ENCODE measurements at regions not wholly inside any gene's neighbourhood (a gene's known extent, or its start where the extent isn't known, plus 50 kb on each side); places are given as distances from the start of the nearest gene placed in this dataset.

DNA sequence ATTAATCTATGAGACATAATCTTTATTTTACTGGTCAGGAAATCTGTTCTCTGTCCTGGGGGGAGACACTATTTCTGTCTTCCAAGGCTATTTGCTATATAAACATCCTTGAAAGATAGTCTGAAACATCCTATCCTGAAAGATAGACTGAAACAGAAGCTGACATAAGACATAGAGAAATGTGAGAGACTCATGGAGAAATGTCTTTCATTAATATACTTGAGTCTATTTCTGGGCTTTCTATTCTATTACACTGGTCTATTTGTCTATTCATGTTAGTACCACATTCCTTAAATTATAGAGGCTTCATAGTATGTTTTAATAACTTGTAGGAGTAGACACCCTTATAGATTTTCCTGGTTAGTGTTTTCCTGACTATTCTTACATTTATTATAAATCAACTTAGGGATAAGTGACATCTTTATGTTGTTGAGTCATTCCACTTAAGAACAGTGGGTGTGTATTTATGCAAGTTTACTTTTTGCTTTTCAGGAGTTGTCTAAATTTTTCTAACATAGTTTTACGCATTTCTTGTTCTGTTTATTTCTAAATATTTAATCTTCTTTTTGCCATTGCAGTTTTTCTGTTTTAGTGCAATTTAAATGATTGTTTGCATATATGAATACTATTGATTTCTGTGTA lies 244.9 kb upstream of the ZSWIM2 start:
- no peak for TF ChIP-seq CTCF (IDR thresholded peaks at IDR 0.05)
- TF ChIP-seq ZFX (IDR thresholded peaks at IDR 0.05; ENCODE audit: borderline replicate concordance), result no peak
- no peak overlapping the region for H3K27ac ChIP-seq

GRCh38 chr2:187091664-187092063 lies 242.7 kb upstream of the ZSWIM2 start:
- TF ChIP-seq CTCF (IDR thresholded peaks at IDR 0.05) (no peak), ZFX (IDR thresholded peaks at IDR 0.05; ENCODE audit: borderline replicate concordance) (no peak)
- no peak overlapping the region for H3K27ac ChIP-seq

DNA sequence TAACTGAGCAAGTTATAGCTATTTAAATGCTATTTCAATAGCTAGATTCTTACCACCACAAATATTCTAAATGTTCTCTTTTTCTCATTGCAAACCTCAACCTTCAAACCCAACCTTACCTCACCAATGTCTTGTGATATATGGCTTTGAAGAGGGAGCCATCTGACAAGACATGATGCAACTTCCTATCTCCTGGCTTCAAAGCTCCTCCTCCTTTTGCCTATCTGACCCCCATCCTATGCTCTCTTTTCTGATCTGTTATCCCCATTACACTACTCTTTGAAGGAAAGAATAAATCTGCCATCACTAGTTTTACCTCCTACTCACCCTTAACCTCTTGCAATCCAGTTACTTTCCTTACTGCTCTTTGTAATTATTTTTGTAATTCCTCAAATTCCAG lies 235.6 kb upstream of the ZSWIM2 start:
- H3K27ac ChIP-seq, result no peak overlapping the region
- TF ChIP-seq CTCF (IDR thresholded peaks at IDR 0.05), result no peak
- TF ChIP-seq ZFX (IDR thresholded peaks at IDR 0.05; ENCODE audit: borderline replicate concordance), result no peak

DNA sequence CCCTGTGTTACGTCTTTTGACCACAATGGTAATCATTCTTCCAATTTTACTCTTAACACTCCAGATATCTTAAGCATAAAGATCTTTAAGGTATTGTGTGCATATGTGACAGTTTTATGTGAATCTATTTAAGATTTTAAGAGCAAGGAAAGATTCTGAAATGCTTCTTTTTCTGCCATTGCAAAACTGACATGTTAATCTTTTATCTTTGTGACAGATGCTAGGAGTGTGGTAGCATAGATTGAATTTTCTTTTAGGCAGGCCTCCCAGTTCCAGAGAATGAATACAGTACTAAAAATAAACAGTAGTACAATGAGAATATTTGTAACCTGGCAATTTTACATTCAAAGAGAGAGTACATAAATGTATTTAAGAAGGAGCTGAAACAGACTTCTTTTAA lies 232.5 kb upstream of the ZSWIM2 start:
- no peak overlapping the region for H3K27ac ChIP-seq
- TF ChIP-seq ZFX (IDR thresholded peaks at IDR 0.05; ENCODE audit: borderline replicate concordance) (no peak), CTCF (IDR thresholded peaks at IDR 0.05) (no peak)

- no peak for TF ChIP-seq CTCF (IDR thresholded peaks at IDR 0.05)
- no peak for TF ChIP-seq ZFX (IDR thresholded peaks at IDR 0.05; ENCODE audit: borderline replicate concordance)
- no peak overlapping the region for H3K27ac ChIP-seq
Measured at GRCh38 chr2:187079901-187080300, 230.9 kb upstream of the ZSWIM2 start.

DNA sequence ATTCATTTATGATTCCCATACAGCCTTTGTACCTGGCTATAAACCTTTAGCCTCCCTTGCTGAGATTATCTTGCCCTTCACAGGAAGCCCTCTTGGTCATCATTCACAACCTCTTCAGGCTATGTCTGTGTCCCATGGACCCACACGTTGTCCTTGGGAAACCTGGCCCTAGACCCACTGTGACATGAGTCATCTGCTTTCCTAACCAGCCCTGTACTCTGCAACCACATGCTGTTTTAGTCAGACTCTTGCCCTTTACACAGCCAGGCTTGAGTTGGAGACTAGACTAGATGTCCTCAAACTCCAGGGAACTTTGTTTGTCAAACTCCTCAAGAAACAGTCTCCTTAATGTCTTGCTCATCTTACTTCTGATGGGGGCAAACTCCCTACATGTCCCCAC lies 229.3 kb upstream of the ZSWIM2 start:
- no peak overlapping the region for H3K27ac ChIP-seq
- no peak for TF ChIP-seq CTCF (IDR thresholded peaks at IDR 0.05)
- no peak for TF ChIP-seq ZFX (IDR thresholded peaks at IDR 0.05; ENCODE audit: borderline replicate concordance)

DNA sequence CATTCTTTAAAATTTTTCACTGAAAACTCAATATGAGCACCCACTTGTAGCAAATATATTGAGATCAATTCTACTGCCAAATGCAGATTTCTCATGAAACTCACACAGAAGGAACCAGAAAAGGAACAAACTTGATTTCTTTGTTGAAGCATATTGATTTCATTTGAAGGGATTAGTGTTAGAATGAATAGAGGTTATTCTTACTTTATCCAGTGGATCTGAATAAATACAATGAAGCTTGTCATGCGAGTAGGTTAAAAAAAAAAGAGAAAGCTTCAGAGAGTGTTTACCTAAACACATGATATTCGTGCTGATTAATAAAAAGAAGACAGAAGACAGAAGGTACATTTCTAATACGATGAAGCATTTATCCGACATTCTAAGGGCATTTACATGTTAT lies 226.7 kb upstream of the ZSWIM2 start:
- no peak overlapping the region for H3K27ac ChIP-seq
- TF ChIP-seq CTCF (IDR thresholded peaks at IDR 0.05) (no peak), ZFX (IDR thresholded peaks at IDR 0.05; ENCODE audit: borderline replicate concordance) (no peak)
